ENCODE measurements at regions not wholly inside any gene's neighbourhood (a gene's known extent, or its start where the extent isn't known, plus 50 kb on each side); places are given as distances from the start of the nearest gene placed in this dataset.

- H2AFZ ChIP-seq (ENCODE audit: low read depth, low read length) = no peak overlapping the region
- no peaks in the 10 kb centered on the region for H3K9me2 ChIP-seq (ENCODE audit: insufficient read depth, low read length)
- no peaks in the 10 kb centered on the region for H3K27me3 ChIP-seq (ENCODE audit: insufficient read depth, low read depth, low read length)
- no peak overlapping the region for H3K27ac ChIP-seq (ENCODE audit: low read length)
- no peak overlapping the region for H3K4me2 ChIP-seq (ENCODE audit: low read length)
- H3K4me3 ChIP-seq (ENCODE audit: low read length) = no peak overlapping the region
- H3K79me2 ChIP-seq (replicated peaks; ENCODE audit: insufficient read depth, low read length) = no peaks in the 10 kb centered on the region
- no peak for TF ChIP-seq RAD21 (conservative IDR thresholded peaks at IDR 0.05)
- TF ChIP-seq EP300 (conservative IDR thresholded peaks at IDR 0.05; ENCODE audit: poor library complexity, severe bottlenecking) = no peak
- no peak for TF ChIP-seq EZH2 (IDR thresholded peaks at IDR 0.05; ENCODE audit: borderline replicate concordance, insufficient read depth, low read length, poor library complexity, severe bottlenecking)
- no peak for TF ChIP-seq POLR2AphosphoS5 (IDR thresholded peaks at IDR 0.05)
- TF ChIP-seq, protein P1, sequence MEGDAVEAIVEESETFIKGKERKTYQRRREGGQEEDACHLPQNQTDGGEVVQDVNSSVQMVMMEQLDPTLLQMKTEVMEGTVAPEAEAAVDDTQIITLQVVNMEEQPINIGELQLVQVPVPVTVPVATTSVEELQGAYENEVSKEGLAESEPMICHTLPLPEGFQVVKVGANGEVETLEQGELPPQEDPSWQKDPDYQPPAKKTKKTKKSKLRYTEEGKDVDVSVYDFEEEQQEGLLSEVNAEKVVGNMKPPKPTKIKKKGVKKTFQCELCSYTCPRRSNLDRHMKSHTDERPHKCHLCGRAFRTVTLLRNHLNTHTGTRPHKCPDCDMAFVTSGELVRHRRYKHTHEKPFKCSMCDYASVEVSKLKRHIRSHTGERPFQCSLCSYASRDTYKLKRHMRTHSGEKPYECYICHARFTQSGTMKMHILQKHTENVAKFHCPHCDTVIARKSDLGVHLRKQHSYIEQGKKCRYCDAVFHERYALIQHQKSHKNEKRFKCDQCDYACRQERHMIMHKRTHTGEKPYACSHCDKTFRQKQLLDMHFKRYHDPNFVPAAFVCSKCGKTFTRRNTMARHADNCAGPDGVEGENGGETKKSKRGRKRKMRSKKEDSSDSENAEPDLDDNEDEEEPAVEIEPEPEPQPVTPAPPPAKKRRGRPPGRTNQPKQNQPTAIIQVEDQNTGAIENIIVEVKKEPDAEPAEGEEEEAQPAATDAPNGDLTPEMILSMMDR (IDR thresholded peaks at IDR 0.05; ENCODE audit: poor library complexity, severe bottlenecking) = no peak
- TF ChIP-seq SMC3 (conservative IDR thresholded peaks at IDR 0.05; ENCODE audit: poor library complexity) = no peak
- no peak for TF ChIP-seq REST (IDR thresholded peaks at IDR 0.05; ENCODE audit: borderline replicate concordance)
- TF ChIP-seq TAF1 (IDR thresholded peaks at IDR 0.05; ENCODE audit: low read depth) = no peak
- no peak overlapping the region for H3K9ac ChIP-seq (ENCODE audit: low read length)
- no peaks in the 10 kb centered on the region for H3F3A ChIP-seq (ENCODE audit: insufficient read depth, low read length, poor library complexity, severe bottlenecking)
- H3K9me3 ChIP-seq (ENCODE audit: low read length) = no peaks in the 10 kb centered on the region
- H3K36me3 ChIP-seq (ENCODE audit: insufficient read depth, low read length) = no peaks in the 10 kb centered on the region
- H4K20me1 ChIP-seq (ENCODE audit: insufficient read depth) = no peaks in the 10 kb centered on the region
Observed at GRCh38 chr2:8260213-8260612, 421.6 kb upstream of the ID2 start.

DNA sequence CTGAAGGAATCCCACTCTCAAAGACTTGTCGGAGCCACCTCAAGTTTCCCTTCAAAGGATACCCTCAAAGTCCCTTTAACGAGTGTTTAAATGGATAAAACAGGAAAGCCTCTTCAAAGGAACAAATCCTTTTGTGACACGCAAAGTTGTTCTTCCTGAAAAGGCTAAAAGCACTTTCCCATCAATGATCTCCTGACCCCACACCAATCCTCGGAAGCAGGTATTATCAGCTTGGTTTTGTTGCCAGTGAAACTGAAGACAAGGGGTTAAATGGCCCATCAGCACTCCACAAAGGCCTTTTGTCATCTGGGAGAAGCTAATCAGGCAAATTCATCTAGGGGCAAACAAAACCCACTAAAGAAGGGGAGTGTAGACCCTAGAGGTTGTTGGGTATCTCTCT lies 418.0 kb upstream of the ID2 start:
- no peak overlapping the region for H3K4me2 ChIP-seq (ENCODE audit: low read length)
- no peaks in the 10 kb centered on the region for H3K27me3 ChIP-seq (ENCODE audit: insufficient read depth, low read depth, low read length)
- no peak overlapping the region for H3K27ac ChIP-seq (ENCODE audit: low read length)
- no peak overlapping the region for H3K4me3 ChIP-seq (ENCODE audit: low read length)
- no peak overlapping the region for H2AFZ ChIP-seq (ENCODE audit: low read depth, low read length)
- no peak overlapping the region for H3K9ac ChIP-seq (ENCODE audit: low read length)
- no peaks in the 10 kb centered on the region for H3K36me3 ChIP-seq (ENCODE audit: insufficient read depth, low read length)
- no peaks in the 10 kb centered on the region for H3K9me3 ChIP-seq (ENCODE audit: low read length)
- H3K79me2 ChIP-seq (replicated peaks; ENCODE audit: insufficient read depth, low read length) = no peaks in the 10 kb centered on the region
- H3K9me2 ChIP-seq (ENCODE audit: insufficient read depth, low read length) = no peaks in the 10 kb centered on the region
- H3F3A ChIP-seq (ENCODE audit: insufficient read depth, low read length, poor library complexity, severe bottlenecking) = no peaks in the 10 kb centered on the region
- TF ChIP-seq, protein P1 (IDR thresholded peaks at IDR 0.05; ENCODE audit: poor library complexity, severe bottlenecking) = no peak
- no peak for TF ChIP-seq RAD21 (conservative IDR thresholded peaks at IDR 0.05)
- no peak for TF ChIP-seq EP300 (conservative IDR thresholded peaks at IDR 0.05; ENCODE audit: poor library complexity, severe bottlenecking)
- no peak for TF ChIP-seq EZH2 (IDR thresholded peaks at IDR 0.05; ENCODE audit: borderline replicate concordance, insufficient read depth, low read length, poor library complexity, severe bottlenecking)
- no peak for TF ChIP-seq TAF1 (IDR thresholded peaks at IDR 0.05; ENCODE audit: low read depth)
- TF ChIP-seq SMC3 (conservative IDR thresholded peaks at IDR 0.05; ENCODE audit: poor library complexity) = no peak
- no peak for TF ChIP-seq MXI1 (conservative IDR thresholded peaks at IDR 0.05; ENCODE audit: poor library complexity, severe bottlenecking)
- TF ChIP-seq REST (IDR thresholded peaks at IDR 0.05; ENCODE audit: borderline replicate concordance) = no peak
- TF ChIP-seq POLR2AphosphoS5 (IDR thresholded peaks at IDR 0.05) = no peak
- no peaks in the 10 kb centered on the region for H4K20me1 ChIP-seq (ENCODE audit: insufficient read depth)

Measured in neural cell (in vitro differentiated cells).